ENCODE measurements at regions not wholly inside any gene's neighbourhood (a gene's known extent, or its start where the extent isn't known, plus 50 kb on each side); places are given as distances from the start of the nearest gene placed in this dataset.

GRCh38 chr7:15837306-15837950 lies 150.9 kb upstream of the MEOX2 start:
- TF ChIP-seq TAF1 (conservative IDR thresholded peaks at IDR 0.05) (no peak), CTCF (IDR thresholded peaks at IDR 0.05; ENCODE audit: low read depth, low read length, missing input control) (no peak), FOXA1 (IDR thresholded peaks at IDR 0.05) (no peak), SP1 (IDR thresholded peaks at IDR 0.05) (no peak), EGR1 (IDR thresholded peaks at IDR 0.05; ENCODE audit: low read depth in 2 of 2) (no peak), YY1 (IDR thresholded peaks at IDR 0.05) (no peak), JUND (IDR thresholded peaks at IDR 0.05) (no peak), GABPA (IDR thresholded peaks at IDR 0.05 in 1 of 2, conservative IDR thresholded peaks at IDR 0.05 in 1 of 2) (no peak)
- TF ChIP-seq, protein P1, sequence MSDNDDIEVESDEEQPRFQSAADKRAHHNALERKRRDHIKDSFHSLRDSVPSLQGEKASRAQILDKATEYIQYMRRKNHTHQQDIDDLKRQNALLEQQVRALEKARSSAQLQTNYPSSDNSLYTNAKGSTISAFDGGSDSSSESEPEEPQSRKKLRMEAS (IDR thresholded peaks at IDR 0.05) = no peak
- TF ChIP-seq, protein P2, sequence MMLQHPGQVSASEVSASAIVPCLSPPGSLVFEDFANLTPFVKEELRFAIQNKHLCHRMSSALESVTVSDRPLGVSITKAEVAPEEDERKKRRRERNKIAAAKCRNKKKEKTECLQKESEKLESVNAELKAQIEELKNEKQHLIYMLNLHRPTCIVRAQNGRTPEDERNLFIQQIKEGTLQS (IDR thresholded peaks at IDR 0.05) = no peak
- TF ChIP-seq, protein P3, sequence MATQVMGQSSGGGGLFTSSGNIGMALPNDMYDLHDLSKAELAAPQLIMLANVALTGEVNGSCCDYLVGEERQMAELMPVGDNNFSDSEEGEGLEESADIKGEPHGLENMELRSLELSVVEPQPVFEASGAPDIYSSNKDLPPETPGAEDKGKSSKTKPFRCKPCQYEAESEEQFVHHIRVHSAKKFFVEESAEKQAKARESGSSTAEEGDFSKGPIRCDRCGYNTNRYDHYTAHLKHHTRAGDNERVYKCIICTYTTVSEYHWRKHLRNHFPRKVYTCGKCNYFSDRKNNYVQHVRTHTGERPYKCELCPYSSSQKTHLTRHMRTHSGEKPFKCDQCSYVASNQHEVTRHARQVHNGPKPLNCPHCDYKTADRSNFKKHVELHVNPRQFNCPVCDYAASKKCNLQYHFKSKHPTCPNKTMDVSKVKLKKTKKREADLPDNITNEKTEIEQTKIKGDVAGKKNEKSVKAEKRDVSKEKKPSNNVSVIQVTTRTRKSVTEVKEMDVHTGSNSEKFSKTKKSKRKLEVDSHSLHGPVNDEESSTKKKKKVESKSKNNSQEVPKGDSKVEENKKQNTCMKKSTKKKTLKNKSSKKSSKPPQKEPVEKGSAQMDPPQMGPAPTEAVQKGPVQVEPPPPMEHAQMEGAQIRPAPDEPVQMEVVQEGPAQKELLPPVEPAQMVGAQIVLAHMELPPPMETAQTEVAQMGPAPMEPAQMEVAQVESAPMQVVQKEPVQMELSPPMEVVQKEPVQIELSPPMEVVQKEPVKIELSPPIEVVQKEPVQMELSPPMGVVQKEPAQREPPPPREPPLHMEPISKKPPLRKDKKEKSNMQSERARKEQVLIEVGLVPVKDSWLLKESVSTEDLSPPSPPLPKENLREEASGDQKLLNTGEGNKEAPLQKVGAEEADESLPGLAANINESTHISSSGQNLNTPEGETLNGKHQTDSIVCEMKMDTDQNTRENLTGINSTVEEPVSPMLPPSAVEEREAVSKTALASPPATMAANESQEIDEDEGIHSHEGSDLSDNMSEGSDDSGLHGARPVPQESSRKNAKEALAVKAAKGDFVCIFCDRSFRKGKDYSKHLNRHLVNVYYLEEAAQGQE (IDR thresholded peaks at IDR 0.05) = no peak
- TF ChIP-seq, protein P4, sequence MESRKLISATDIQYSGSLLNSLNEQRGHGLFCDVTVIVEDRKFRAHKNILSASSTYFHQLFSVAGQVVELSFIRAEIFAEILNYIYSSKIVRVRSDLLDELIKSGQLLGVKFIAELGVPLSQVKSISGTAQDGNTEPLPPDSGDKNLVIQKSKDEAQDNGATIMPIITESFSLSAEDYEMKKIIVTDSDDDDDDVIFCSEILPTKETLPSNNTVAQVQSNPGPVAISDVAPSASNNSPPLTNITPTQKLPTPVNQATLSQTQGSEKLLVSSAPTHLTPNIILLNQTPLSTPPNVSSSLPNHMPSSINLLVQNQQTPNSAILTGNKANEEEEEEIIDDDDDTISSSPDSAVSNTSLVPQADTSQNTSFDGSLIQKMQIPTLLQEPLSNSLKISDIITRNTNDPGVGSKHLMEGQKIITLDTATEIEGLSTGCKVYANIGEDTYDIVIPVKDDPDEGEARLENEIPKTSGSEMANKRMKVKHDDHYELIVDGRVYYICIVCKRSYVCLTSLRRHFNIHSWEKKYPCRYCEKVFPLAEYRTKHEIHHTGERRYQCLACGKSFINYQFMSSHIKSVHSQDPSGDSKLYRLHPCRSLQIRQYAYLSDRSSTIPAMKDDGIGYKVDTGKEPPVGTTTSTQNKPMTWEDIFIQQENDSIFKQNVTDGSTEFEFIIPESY (IDR thresholded peaks at IDR 0.05) = no peak

All from liver (tissue), 3 donors.